ENCODE measurements at regions not wholly inside any gene's neighbourhood (a gene's known extent, or its start where the extent isn't known, plus 50 kb on each side); places are given as distances from the start of the nearest gene placed in this dataset.

DNA sequence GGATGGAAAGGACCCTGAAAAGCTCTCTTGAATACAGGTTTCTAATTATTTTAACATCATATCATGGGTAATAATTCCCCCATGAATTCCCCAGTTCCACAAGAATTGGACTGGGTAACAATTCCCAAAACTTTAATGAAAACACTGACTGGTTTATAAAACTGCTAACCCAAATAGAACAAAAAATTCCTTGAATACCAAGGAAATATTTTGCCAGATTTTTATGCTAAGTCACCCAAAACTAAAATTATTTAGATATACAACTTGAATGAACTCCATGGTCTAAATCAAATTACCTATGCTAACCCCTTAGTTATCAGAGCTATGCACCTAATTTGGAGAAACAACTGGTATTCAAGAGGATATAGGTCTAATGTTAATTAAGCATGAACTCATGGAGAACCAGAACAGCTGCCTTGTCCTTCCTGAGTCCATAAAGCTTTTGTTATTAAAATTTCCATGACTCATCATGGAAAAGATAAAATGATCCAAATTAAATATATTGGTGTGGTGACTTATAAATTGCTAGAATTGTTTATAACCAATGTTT lies 164.9 kb upstream of the TUT7 start:
- TF ChIP-seq, protein P1, sequence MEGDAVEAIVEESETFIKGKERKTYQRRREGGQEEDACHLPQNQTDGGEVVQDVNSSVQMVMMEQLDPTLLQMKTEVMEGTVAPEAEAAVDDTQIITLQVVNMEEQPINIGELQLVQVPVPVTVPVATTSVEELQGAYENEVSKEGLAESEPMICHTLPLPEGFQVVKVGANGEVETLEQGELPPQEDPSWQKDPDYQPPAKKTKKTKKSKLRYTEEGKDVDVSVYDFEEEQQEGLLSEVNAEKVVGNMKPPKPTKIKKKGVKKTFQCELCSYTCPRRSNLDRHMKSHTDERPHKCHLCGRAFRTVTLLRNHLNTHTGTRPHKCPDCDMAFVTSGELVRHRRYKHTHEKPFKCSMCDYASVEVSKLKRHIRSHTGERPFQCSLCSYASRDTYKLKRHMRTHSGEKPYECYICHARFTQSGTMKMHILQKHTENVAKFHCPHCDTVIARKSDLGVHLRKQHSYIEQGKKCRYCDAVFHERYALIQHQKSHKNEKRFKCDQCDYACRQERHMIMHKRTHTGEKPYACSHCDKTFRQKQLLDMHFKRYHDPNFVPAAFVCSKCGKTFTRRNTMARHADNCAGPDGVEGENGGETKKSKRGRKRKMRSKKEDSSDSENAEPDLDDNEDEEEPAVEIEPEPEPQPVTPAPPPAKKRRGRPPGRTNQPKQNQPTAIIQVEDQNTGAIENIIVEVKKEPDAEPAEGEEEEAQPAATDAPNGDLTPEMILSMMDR (IDR thresholded peaks at IDR 0.05; ENCODE audit: insufficient read depth, low read depth, low read length) = no peak
- no peak for TF ChIP-seq EZH2 (IDR thresholded peaks at IDR 0.05; ENCODE audit: insufficient read depth, low read length)

Measured in astrocyte (in vitro differentiated cells and primary cell).